Ectodermal cell (in vitro differentiated cells): ENCODE measurements at regions not wholly inside any gene's neighbourhood (a gene's known extent, or its start where the extent isn't known, plus 50 kb on each side); places are given as distances from the start of the nearest gene placed in this dataset.
"Not testable (repeated sequence)": the region's sequence is repeated elsewhere in the genome, so short reads cannot be mapped to it uniquely, and the experiment has no call there.

ENCODE experiments used
- H3K27ac ChIP-seq: 2 replicates; pipeline ENCODE4 v1.7.0; 2013; ENCODE audit warnings: mild to moderate bottlenecking, low read depth, low read length; ENCODE audit not compliant: insufficient read depth, poor library complexity, severe bottlenecking
- H3K27me3 ChIP-seq: 2 replicates; pipeline ENCODE4 v1.7.0; 2013; ENCODE audit warnings: mild to moderate bottlenecking, low read length; ENCODE audit not compliant: insufficient read depth, control insufficient read depth, poor library complexity, severe bottlenecking
- H3K36me3 ChIP-seq: one replicate; pipeline ENCODE4 v1.7.0; 2013; ENCODE audit warnings: low read length; ENCODE audit not compliant: control insufficient read depth, insufficient read depth
- H3K4me1 ChIP-seq: one replicate; pipeline ENCODE4 v1.7.0; 2013; ENCODE audit warnings: low read length; ENCODE audit not compliant: control insufficient read depth, insufficient read depth
- H3K4me3 ChIP-seq: 2 replicates; pipeline ENCODE4 v1.7.0; 2013; ENCODE audit warnings: low read depth, low read length, control low read depth; ENCODE audit not compliant: insufficient read depth
- H3K9me3 ChIP-seq: 2 replicates; pipeline ENCODE4 v1.7.0; 2013; ENCODE audit warnings: mild to moderate bottlenecking, low read length, moderate library complexity; ENCODE audit not compliant: control insufficient read depth
- WGBS, 2 experiments: methylation state at CpG; one replicate each; pipeline ENCODE4 v1.1.7; 2013; ENCODE audit warnings: missing lambda C conversion rate in 2 of 2; 5-methylcytosine and 5-hydroxymethylcytosine counted together

GRCh38 chr12:33125755-33126154 lies 229.2 kb upstream of the PKP2 start:
- no peaks in the 10 kb centered on the region for H3K9me3 ChIP-seq
- H3K27ac ChIP-seq, result no peak overlapping the region
- no peak overlapping the region for H3K4me3 ChIP-seq
- no peaks in the 10 kb centered on the region for H3K27me3 ChIP-seq
- H3K36me3 ChIP-seq, result no peaks in the 10 kb centered on the region
- H3K4me1 ChIP-seq, result no peaks in the 10 kb centered on the region

- no peak overlapping the region for H3K4me3 ChIP-seq
- 71% methylated on average over 1 of the region's 1 CpG; no CpG with 5 or more reads in 1 of the 2 experiments for WGBS, 2 experiments
Observed at GRCh38 chr12:33116284-33116683, 219.7 kb upstream of the PKP2 start.

GRCh38 chr12:33115716-33116115 lies 219.1 kb upstream of the PKP2 start:
- Histone ChIP-seq H3K27ac (no peak overlapping the region), H3K36me3 (no peaks in the 10 kb centered on the region), H3K9me3 (no peaks in the 10 kb centered on the region), H3K27me3 (no peaks in the 10 kb centered on the region), H3K4me1 (no peaks in the 10 kb centered on the region), H3K4me3 (no peak overlapping the region)
- WGBS, 2 experiments, result 75 to 93% methylated on average over 2 of the region's 2 CpGs

More at GRCh38 chr12:33116284-33116683, 219.7 kb upstream of the PKP2 start:
- H3K36me3 ChIP-seq, result no peaks in the 10 kb centered on the region
- H3K9me3 ChIP-seq, result no peaks in the 10 kb centered on the region
- H3K27me3 ChIP-seq, result no peaks in the 10 kb centered on the region
- H3K4me1 ChIP-seq, result no peaks in the 10 kb centered on the region
- no peak overlapping the region for H3K27ac ChIP-seq

GRCh38 chr12:33111850-33112249 lies 215.3 kb upstream of the PKP2 start:
- Histone ChIP-seq H3K4me1 (no peaks in the 10 kb centered on the region), H3K27me3 (no peaks in the 10 kb centered on the region), H3K27ac (no peak overlapping the region), H3K36me3 (no peaks in the 10 kb centered on the region), H3K4me3 (no peak overlapping the region), H3K9me3 (no peaks in the 10 kb centered on the region)
- 30 to 37% methylated on average over 6 of the region's 6 CpGs for WGBS, 2 experiments

GRCh38 chr12:33107827-33108226 lies 211.2 kb upstream of the PKP2 start:
- not testable (repeated sequence) for H3K27me3 ChIP-seq, H3K4me1 ChIP-seq, H3K4me3 ChIP-seq, H3K27ac ChIP-seq, H3K36me3 ChIP-seq, H3K9me3 ChIP-seq
- 92 to 94% methylated on average over 7 of the region's 7 CpGs for WGBS, 2 experiments

- no peaks in the 10 kb centered on the region for H3K4me1 ChIP-seq
- H3K27me3 ChIP-seq, result no peaks in the 10 kb centered on the region
- H3K4me3 ChIP-seq, result no peak overlapping the region
- 91 to 96% methylated on average over 2 of the region's 2 CpGs for WGBS, 2 experiments
- H3K27ac ChIP-seq, result no peak overlapping the region
- H3K36me3 ChIP-seq, result no peaks in the 10 kb centered on the region
- no peaks in the 10 kb centered on the region for H3K9me3 ChIP-seq
Observed at GRCh38 chr12:33093534-33093933, 197.0 kb upstream of the PKP2 start.

GRCh38 chr12:33087876-33088275 lies 191.3 kb upstream of the PKP2 start:
- WGBS, 2 experiments, result 70 to 85% methylated on average over 1 of the region's 1 CpG
- H3K4me3 ChIP-seq, H3K4me1 ChIP-seq, H3K27me3 ChIP-seq, H3K27ac ChIP-seq, H3K36me3 ChIP-seq, H3K9me3 ChIP-seq: not testable (repeated sequence)

- not testable (repeated sequence) for H3K9me3 ChIP-seq, H3K27ac ChIP-seq, H3K27me3 ChIP-seq, H3K4me1 ChIP-seq, H3K36me3 ChIP-seq, H3K4me3 ChIP-seq
- WGBS, 2 experiments, result 93 to 98% methylated on average over 9 of the region's 9 CpGs
Observed at GRCh38 chr12:33076401-33076800, 179.8 kb upstream of the PKP2 start.

- H3K4me3 ChIP-seq, H3K9me3 ChIP-seq, H3K27me3 ChIP-seq, H3K27ac ChIP-seq, H3K4me1 ChIP-seq, H3K36me3 ChIP-seq: not testable (repeated sequence)
- 95 to 97% methylated on average over 25 of the region's 25 CpGs for WGBS, 2 experiments
Observed at GRCh38 chr12:33075130-33075766, 178.7 kb upstream of the PKP2 start.

GRCh38 chr12:33061844-33062243 lies 165.3 kb upstream of the PKP2 start:
- no peaks in the 10 kb centered on the region for H3K27me3 ChIP-seq
- H3K9me3 ChIP-seq, result no peaks in the 10 kb centered on the region
- H3K4me3 ChIP-seq, result no peak overlapping the region
- no peaks in the 10 kb centered on the region for H3K4me1 ChIP-seq
- no peak overlapping the region for H3K27ac ChIP-seq
- no peaks in the 10 kb centered on the region for H3K36me3 ChIP-seq

- Histone ChIP-seq H3K36me3 (no peaks in the 10 kb centered on the region), H3K27me3 (no peaks in the 10 kb centered on the region), H3K9me3 (no peaks in the 10 kb centered on the region), H3K4me1 (no peaks in the 10 kb centered on the region), H3K27ac (no peak overlapping the region), H3K4me3 (no peak overlapping the region)
- 90 to 92% methylated on average over 3 of the region's 3 CpGs for WGBS, 2 experiments
Observed at GRCh38 chr12:33054371-33054770, 157.8 kb upstream of the PKP2 start.
